HFF-Myc (cell line): ENCODE measurements at regions not wholly inside any gene's neighbourhood (a gene's known extent, or its start where the extent isn't known, plus 50 kb on each side); places are given as distances from the start of the nearest gene placed in this dataset.

ENCODE experiments used
- DNase-seq: peaks from one replicate; pipeline ENCODE4 v3.0.0-alpha.2; 2011; ENCODE audit warnings: low read depth; ENCODE audit errors: extremely low read depth
- H3K4me3 ChIP-seq: replicated peaks from 2 replicates; pipeline ENCODE4 v1.5.1; 2011; ENCODE audit warnings: low read depth, mild to moderate bottlenecking, control low read depth, low read length
- CTCF ChIP-seq: IDR thresholded peaks from 2 replicates; pipeline ENCODE4 v1.5.1; 2012; ENCODE audit warnings: mild to moderate bottlenecking, low read depth, low read length, control low read depth; ENCODE audit errors: missing control alignments

GRCh38 chr2:16121986-16122390, 181.6 kb downstream of the MYCN start:
- H3K4me3 ChIP-seq: no peak overlapping the region
- no peak for DNase-seq
- TF ChIP-seq CTCF: no peak

GRCh38 chr2:16121231-16121985, 181.1 kb downstream of the MYCN start:
- no peak overlapping the region for H3K4me3 ChIP-seq
- no peak for TF ChIP-seq CTCF
- no peak for DNase-seq

- no peak for DNase-seq
Observed at GRCh38 chr2:16120591-16121180, 180.3 kb downstream of the MYCN start.

GRCh38 chr2:16119741-16120140, 179.4 kb downstream of the MYCN start:
- no peak for DNase-seq
- no peak for TF ChIP-seq CTCF
- H3K4me3 ChIP-seq: no peak overlapping the region

More at GRCh38 chr2:16120591-16121180, 180.3 kb downstream of the MYCN start:
- H3K4me3 ChIP-seq: no peak overlapping the region
- TF ChIP-seq CTCF: no peak

GRCh38 chr2:16118611-16119590, 178.6 kb downstream of the MYCN start:
- no peak overlapping the region for H3K4me3 ChIP-seq
- TF ChIP-seq CTCF: no peak
- no peak for DNase-seq

GRCh38 chr2:16117791-16118610, 177.7 kb downstream of the MYCN start:
- no peak for TF ChIP-seq CTCF
- no peak for DNase-seq
- H3K4me3 ChIP-seq: no peak overlapping the region
